HL-60 (cell line): ENCODE measurements at regions not wholly inside any gene's neighbourhood (a gene's known extent, or its start where the extent isn't known, plus 50 kb on each side); places are given as distances from the start of the nearest gene placed in this dataset.

Source experiments
- DNase-seq, 2 experiments: peaks; one replicate each; pipeline ENCODE4 v3.0.0-alpha.2; 2010 to 2020; ENCODE audit warnings: low read depth in 1 of 2, low spot score in 1 of 2
- H3K27ac ChIP-seq: fragments of 250-450 bp; sonication (Bioruptor Pico); replicated peaks from 2 replicates; pipeline ENCODE4 v1.5.1; 2020; ENCODE audit warnings: mild to moderate bottlenecking, moderate library complexity
- H3K27me3 ChIP-seq: fragments of 250-450 bp; sonication (Bioruptor Pico); 2 replicates; pipeline ENCODE4 v1.5.1; 2021; ENCODE audit warnings: mild to moderate bottlenecking, moderate library complexity; ENCODE audit not compliant: insufficient read depth, poor library complexity, severe bottlenecking
- H3K4me3 ChIP-seq: replicated peaks from 2 replicates; pipeline ENCODE4 v1.5.1; 2011; ENCODE audit warnings: mild to moderate bottlenecking, control low read depth, low read length; ENCODE audit not compliant: insufficient read depth
- CTCF ChIP-seq: IDR thresholded peaks from one replicate; pipeline ENCODE4 v1.5.1; 2011; ENCODE audit warnings: low read length, control low read depth, inconsistent platforms; ENCODE audit not compliant: insufficient read depth
- GABPA ChIP-seq: IDR thresholded peaks from 2 replicates; pipeline ENCODE4 v1.6.1; 2012; ENCODE audit warnings: low read depth
- POLR2AphosphoS5 ChIP-seq: IDR thresholded peaks from 2 replicates; pipeline ENCODE4 v1.6.1; 2012; ENCODE audit warnings: low read depth
- REST ChIP-seq: IDR thresholded peaks from 2 replicates; pipeline ENCODE4 v1.6.1; 2012; ENCODE audit warnings: low read depth; ENCODE audit not compliant: insufficient replicate concordance
- SPI1 ChIP-seq: IDR thresholded peaks from 2 replicates; pipeline ENCODE4 v1.6.1; 2012; ENCODE audit warnings: low read depth, mild to moderate bottlenecking, borderline replicate concordance

DNA sequence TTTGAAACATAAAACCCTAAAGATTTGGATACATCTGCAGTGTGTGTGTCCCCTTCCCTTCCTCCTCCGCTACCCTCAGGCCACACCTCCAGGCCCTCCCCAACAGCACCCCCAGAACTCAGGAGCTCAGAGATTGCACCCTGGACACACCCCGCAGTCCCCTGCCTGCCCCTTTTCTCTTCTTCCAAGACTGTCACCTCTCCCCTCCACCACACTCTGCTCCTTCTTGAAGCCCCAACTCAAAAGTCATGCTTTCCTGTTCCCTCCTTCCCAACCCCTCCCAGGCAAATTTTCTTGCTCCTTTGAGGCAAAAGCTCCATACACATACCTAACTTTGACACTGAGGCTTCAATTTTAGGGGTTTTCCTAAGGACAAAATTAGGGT, 285.7 kb upstream of the STT3B start:
- TF ChIP-seq SPI1 (no peak), CTCF (no peak), REST (no peak), POLR2AphosphoS5 (no peak), GABPA (no peak)
- Histone ChIP-seq H3K4me3 (no peak overlapping the region), H3K27me3 (no peaks in the 10 kb centered on the region), H3K27ac (no peak overlapping the region)
- no peak for DNase-seq

- Histone ChIP-seq H3K27me3 (no peaks in the 10 kb centered on the region), H3K4me3 (no peak overlapping the region), H3K27ac (no peak overlapping the region)
- TF ChIP-seq REST (no peak), SPI1 (no peak), GABPA (no peak)
- DNase-seq, result no peak
These were observed 284.7 kb upstream of the STT3B start for GRCh38 chr3:31247850-31248562.

- DNase-seq, result no peak
- Histone ChIP-seq H3K27me3 (no peaks in the 10 kb centered on the region), H3K4me3 (no peak overlapping the region), H3K27ac (no peak overlapping the region)
- TF ChIP-seq SPI1 (no peak), CTCF (no peak), REST (no peak), GABPA (no peak), POLR2AphosphoS5 (no peak)
These were observed 284.1 kb upstream of the STT3B start for GRCh38 chr3:31248563-31248992.
